Stimulated activated memory B cell treated with anti-CD40 and anti-IgM and Interleukin-4, amounts not matched to agents 10 μg/mL and 1 μg/mL and 100 μg/mL, for 72 hours (primary cell): ENCODE measurements at regions not wholly inside any gene's neighbourhood (a gene's known extent, or its start where the extent isn't known, plus 50 kb on each side); places are given as distances from the start of the nearest gene placed in this dataset.

ENCODE experiments used
- ATAC-seq: fragments of 150-1000 bp; cut with Tn5 transposase; 2 replicates; pipeline ENCODE4 v1.10.0; 2021
- H3K27ac Mint-ChIP-seq: one replicate; pipeline ENCODE4 v1.8.0; 2022; ENCODE audit warnings: mild to moderate bottlenecking, mixed read lengths
- H3K27me3 Mint-ChIP-seq: one replicate; pipeline ENCODE4 v1.8.0; 2022; ENCODE audit warnings: mixed read lengths
- H3K36me3 Mint-ChIP-seq: one replicate; pipeline ENCODE4 v1.8.0; 2022; ENCODE audit warnings: mixed read lengths
- H3K4me1 Mint-ChIP-seq: one replicate; pipeline ENCODE4 v1.8.0; 2022; ENCODE audit warnings: mixed read lengths
- H3K4me3 Mint-ChIP-seq: one replicate; pipeline ENCODE4 v1.8.0; 2022; ENCODE audit warnings: mild to moderate bottlenecking, moderate library complexity, mixed read lengths
- H3K9me3 Mint-ChIP-seq: one replicate; pipeline ENCODE4 v1.8.0; 2022; ENCODE audit warnings: mixed read lengths

DNA sequence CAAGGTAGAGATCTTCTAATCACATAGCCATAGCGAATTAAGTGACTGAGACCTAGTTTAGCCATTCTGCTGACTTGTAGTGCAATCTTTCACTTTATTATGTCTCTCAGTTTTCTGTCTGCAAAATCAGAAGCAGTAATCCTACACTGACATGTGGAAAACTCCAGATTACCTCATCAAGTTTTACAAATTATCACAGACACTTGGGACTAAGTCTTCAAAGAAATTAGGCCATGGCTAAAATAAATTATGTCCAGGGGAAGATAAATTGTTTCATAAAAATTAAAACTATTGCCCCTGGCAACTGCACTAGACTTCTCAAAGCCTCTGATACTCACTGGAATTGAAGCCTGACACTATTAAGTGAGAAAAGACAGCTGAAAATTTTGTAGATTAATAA, 129.9 kb upstream of the RGMB start:
- Mint-ChIP-seq H3K36me3 (no peaks in the 10 kb centered on the region), H3K4me1 (no peaks in the 10 kb centered on the region), H3K4me3 (no peak overlapping the region), H3K27me3 (no peaks in the 10 kb centered on the region), H3K27ac (no peak overlapping the region), H3K9me3 (no peaks in the 10 kb centered on the region)
- ATAC-seq, result no peak

DNA sequence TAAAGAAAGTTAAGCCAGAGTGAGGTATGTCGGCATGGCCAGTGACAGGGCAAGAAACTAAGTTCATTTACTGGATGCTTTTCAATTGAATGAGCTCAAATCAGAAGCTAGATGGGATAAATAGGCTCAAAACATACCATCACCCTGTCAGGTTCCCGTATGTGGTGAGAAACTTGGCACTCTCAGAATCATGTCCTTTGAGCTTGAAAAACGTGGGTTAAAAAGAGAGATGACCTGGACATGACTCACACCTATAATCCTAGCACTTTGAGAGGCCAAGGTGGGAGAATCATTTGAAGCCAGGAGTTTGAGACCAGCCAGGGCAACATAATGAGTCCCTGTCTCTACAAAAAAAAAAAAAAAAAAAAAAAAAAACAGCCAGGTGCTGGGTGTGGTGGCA, 121.7 kb upstream of the RGMB start:
- H3K4me3 Mint-ChIP-seq, result no peak overlapping the region
- ATAC-seq, result no peak
- no peak overlapping the region for H3K27ac Mint-ChIP-seq
- no peaks in the 10 kb centered on the region for H3K36me3 Mint-ChIP-seq
- peaks cover 9% of the 10 kb centered on the region for H3K27me3 Mint-ChIP-seq
- H3K4me1 Mint-ChIP-seq, result no peaks in the 10 kb centered on the region
- no peaks in the 10 kb centered on the region for H3K9me3 Mint-ChIP-seq

DNA sequence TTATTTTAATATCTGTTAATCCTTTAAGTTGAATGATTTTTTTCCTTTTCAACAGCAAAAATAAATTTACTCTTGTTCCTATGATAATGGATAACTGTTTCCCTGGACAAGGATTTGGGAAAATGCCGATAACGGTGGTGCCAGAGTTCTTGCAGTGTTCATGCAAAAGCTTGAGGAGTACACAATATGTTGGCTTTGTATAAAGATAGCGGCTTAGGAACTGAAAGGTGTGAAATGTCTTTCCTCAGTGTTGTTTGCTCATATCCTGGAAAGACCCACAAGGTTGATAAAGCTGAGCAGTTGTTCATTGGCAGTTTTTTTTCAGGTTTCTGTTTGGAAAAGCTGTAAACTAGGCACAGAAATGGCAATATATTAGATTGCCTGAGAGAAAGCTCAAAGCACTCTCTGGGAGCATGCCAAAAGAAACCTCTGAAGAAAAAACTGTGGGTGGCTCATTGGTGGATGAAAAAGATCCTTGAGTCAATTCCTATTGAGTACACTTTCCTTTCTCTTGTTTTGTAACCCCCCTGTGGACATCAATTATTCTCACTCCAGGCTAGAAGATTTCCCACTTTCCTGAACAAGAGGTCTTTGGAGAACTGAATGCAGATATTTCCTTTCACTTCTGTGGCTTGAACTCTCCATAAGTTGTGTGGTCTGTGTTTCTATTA, 117.2 kb upstream of the RGMB start:
- no peaks in the 10 kb centered on the region for H3K4me1 Mint-ChIP-seq
- no peak overlapping the region for H3K27ac Mint-ChIP-seq
- no peak for ATAC-seq
- H3K27me3 Mint-ChIP-seq, result no peaks in the 10 kb centered on the region
- peaks cover 3% of the 10 kb centered on the region for H3K9me3 Mint-ChIP-seq
- H3K36me3 Mint-ChIP-seq, result no peaks in the 10 kb centered on the region
- H3K4me3 Mint-ChIP-seq, result no peak overlapping the region

DNA sequence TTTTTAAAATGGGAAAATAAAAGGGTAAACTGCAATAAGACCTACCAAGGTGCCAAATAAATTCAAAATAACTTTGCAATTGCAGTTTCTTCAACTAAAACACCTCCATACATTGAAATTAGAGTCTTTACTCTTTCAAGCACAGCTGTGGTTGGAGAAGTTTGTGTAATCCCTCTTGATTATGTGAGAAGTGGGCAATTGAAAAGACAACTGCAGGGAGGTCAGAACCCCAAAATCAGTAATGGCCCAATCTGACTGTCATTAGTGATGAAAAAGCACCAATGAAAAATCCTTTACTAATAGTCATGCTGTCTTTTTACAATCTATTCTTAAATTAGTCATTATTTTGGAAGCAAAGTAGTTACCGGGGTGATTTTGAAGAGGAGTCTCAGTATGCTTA, 116.7 kb upstream of the RGMB start:
- no peak overlapping the region for H3K4me3 Mint-ChIP-seq

DNA sequence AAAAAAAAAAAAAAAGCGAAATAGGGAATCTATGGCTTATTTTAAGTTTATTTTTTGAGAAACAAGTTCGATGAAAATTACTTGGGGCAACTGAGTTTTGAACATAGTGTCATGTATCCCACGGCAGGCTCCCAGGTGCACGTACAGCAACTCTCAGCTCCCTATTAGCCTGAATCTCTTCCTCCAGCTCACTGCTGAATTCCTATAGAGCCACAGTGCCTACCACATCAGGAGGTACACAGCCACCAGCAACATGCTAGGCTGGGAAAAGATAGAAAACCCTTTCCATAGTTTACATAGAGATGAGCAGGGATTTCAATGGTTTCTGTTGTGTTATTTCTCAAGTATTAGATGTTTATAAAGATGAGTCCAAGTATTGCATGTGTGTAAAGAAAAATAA, 115.9 kb upstream of the RGMB start:
- Mint-ChIP-seq H3K36me3 (no peaks in the 10 kb centered on the region), H3K4me3 (no peak overlapping the region), H3K4me1 (no peaks in the 10 kb centered on the region), H3K9me3 (peaks cover 3% of the 10 kb centered on the region), H3K27ac (no peak overlapping the region), H3K27me3 (no peaks in the 10 kb centered on the region)
- ATAC-seq, result no peak

More for the DNA sequence above, 116.7 kb upstream of the RGMB start:
- H3K27me3 Mint-ChIP-seq, result no peaks in the 10 kb centered on the region
- H3K4me1 Mint-ChIP-seq, result no peaks in the 10 kb centered on the region
- ATAC-seq, result no peak
- peaks cover 3% of the 10 kb centered on the region for H3K9me3 Mint-ChIP-seq
- H3K27ac Mint-ChIP-seq, result no peak overlapping the region
- no peaks in the 10 kb centered on the region for H3K36me3 Mint-ChIP-seq

DNA sequence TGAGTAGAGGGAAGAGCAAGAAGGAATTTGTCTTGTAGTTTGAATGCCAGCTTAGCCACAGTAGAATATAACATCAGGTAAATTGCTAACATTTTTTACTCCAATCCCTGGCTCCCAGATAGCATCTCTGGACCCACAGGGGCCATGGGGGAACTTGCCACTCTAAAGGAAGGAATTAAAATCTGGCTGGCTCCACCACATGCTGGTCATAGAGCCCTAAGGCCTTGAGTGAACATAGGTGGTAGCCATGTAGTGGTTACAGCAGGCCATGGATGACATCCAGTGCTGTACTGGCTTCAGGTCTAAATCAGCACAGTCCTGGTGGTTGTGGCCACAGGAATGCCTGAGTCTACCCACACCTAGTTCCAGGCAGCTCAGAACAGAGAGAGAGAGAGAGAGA, 109.9 kb upstream of the RGMB start:
- H3K27me3 Mint-ChIP-seq, result peaks cover 27% of the 10 kb centered on the region
- no peak for ATAC-seq

DNA sequence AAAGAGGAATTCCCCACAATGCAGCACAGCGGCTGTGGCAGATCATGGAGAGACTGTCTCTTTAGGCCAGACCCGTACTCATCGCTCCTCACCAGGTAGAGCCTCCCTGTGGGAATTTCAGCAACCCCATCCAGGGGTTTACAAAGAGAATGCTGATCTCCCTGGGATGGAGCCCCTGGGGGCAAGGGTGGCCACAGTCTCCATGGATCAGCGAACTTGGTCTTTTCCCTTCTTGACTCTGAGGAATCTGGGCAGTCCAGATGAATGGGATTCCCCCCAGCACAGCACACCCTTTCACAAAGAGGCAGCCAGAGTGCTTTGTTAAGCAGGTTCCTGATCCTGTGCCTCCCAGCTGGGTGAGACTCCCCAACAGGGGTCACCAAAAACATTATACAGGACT, 108.7 kb upstream of the RGMB start:
- ATAC-seq, result peak; percentile 8
- Mint-ChIP-seq H3K27me3 (peaks cover 27% of the 10 kb centered on the region), H3K4me3 (no peak overlapping the region), H3K4me1 (no peaks in the 10 kb centered on the region), H3K27ac (no peak overlapping the region), H3K36me3 (no peaks in the 10 kb centered on the region), H3K9me3 (peaks cover 3% of the 10 kb centered on the region)

More for the DNA sequence above, 109.9 kb upstream of the RGMB start:
- no peaks in the 10 kb centered on the region for H3K36me3 Mint-ChIP-seq
- H3K27ac Mint-ChIP-seq, result no peak overlapping the region
- H3K9me3 Mint-ChIP-seq, result peaks cover 3% of the 10 kb centered on the region
- H3K4me3 Mint-ChIP-seq, result no peak overlapping the region
- no peaks in the 10 kb centered on the region for H3K4me1 Mint-ChIP-seq

DNA sequence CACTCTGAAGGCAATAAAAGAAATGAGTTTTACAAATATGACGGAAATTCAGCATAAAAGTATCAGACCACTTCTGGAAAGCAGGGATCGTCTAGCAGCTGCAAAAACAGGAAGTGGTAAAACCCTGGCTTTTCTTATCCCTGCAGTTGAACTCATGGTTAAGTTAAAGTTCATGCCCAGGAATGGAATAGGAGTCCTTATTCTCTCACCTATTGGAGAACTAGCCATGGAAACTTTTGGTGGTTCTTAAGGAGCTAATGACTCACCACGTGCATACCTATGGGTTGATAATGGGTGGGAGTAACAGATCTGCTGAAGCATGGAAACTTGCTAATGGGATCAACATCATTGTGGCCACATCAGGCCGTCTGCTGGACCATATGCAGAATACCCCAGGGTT, 93.5 kb upstream of the RGMB start:
- H3K27ac Mint-ChIP-seq, result no peak overlapping the region
- H3K4me3 Mint-ChIP-seq, result no peak overlapping the region
- no peaks in the 10 kb centered on the region for H3K4me1 Mint-ChIP-seq
- H3K27me3 Mint-ChIP-seq, result no peaks in the 10 kb centered on the region
- H3K9me3 Mint-ChIP-seq, result peaks cover 8% of the 10 kb centered on the region
- no peak for ATAC-seq
- no peaks in the 10 kb centered on the region for H3K36me3 Mint-ChIP-seq

DNA sequence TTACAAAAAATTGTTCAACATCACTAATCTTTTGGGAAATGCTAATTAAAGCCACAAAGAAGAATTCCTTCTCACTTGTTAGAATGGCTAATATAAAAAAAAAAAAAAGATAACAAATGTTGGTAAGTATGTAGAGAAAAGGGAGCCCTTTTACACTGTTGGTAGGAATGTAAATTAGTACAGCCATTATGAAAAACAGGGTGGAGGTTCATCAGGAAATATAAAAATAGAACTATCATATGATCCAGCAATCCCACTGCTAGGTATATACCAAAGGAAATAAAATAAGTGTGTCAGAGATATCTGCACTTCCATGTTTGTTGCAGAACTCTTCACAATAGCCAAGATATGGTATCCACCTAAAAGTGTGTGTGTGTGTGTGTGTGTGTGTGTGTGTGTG, 83.5 kb upstream of the RGMB start:
- Mint-ChIP-seq H3K27me3 (no peaks in the 10 kb centered on the region), H3K4me3 (no peak overlapping the region)
- no peak for ATAC-seq

DNA sequence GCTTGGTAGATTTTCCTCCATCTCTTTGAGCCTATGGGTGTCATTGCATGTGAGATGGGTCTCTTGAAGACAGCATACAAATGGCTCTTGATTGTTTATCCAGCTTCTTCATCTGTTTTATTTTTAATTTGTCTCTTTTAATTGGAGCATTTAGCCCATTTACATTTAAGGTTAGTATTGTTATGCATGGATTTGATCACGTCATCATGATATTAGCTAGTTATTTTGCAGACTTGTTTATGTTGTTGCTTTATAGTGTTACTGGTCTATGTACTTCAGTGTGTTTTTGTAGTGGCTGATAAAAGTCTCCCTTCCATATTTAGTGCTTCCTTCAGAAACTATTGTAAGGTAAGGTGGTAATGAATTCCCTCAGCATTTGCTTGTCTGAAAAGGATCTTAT, 78.6 kb upstream of the RGMB start:
- peaks cover 11% of the 10 kb centered on the region for H3K9me3 Mint-ChIP-seq
- no peaks in the 10 kb centered on the region for H3K36me3 Mint-ChIP-seq
- H3K27me3 Mint-ChIP-seq, result peaks cover 18% of the 10 kb centered on the region
- no peaks in the 10 kb centered on the region for H3K4me1 Mint-ChIP-seq
- no peak overlapping the region for H3K27ac Mint-ChIP-seq
- no peak for ATAC-seq
- no peak overlapping the region for H3K4me3 Mint-ChIP-seq

More for the DNA sequence above, 83.5 kb upstream of the RGMB start:
- Mint-ChIP-seq H3K27ac (no peak overlapping the region), H3K4me1 (no peaks in the 10 kb centered on the region), H3K9me3 (peaks cover 25% of the 10 kb centered on the region), H3K36me3 (no peaks in the 10 kb centered on the region)

DNA sequence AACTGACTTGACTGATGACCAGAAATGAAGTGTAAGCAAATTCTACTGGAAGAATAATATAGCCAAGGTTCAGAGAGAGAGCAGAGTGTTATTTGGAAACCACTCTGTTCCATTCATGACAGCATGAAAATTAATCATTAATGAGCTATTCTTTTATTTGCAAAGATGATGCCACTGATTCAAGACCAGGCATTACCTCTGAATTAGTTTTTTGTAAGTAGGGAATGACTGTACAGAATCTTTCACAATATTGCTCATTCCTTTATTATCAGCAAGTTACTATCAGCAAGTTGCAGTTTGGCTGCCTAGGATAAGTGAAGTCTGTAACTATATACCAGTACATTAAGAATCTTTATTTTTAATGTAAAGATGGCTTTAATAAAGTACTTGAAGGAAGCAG, 75.1 kb upstream of the RGMB start:
- H3K4me1 Mint-ChIP-seq, result no peaks in the 10 kb centered on the region
- H3K27me3 Mint-ChIP-seq, result peaks cover 18% of the 10 kb centered on the region
- H3K9me3 Mint-ChIP-seq, result peaks cover 11% of the 10 kb centered on the region
- no peak overlapping the region for H3K27ac Mint-ChIP-seq
- H3K36me3 Mint-ChIP-seq, result no peaks in the 10 kb centered on the region
- no peak overlapping the region for H3K4me3 Mint-ChIP-seq
- ATAC-seq, result no peak

DNA sequence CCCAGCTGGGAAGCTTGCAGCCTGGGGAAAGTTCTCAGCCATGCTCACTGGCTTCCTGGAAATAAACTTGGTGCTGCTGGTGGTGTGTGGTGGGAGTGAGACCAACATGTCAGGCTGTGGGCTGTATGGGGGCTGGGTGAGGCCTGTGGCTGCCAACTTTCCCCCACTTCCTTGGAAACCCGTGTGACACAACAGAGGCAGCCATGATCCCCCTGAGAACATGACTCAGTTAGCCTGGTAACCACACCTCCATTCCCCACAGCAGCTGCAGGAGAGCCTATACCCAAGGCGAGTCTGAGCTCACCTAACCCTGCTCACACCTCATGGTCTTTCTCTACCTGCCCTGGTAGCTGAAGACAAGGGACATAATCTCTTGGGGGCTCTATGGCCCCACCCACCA, 72.7 kb upstream of the RGMB start:
- Mint-ChIP-seq H3K36me3 (no peaks in the 10 kb centered on the region), H3K27ac (no peak overlapping the region), H3K4me1 (no peaks in the 10 kb centered on the region), H3K9me3 (peaks cover 15% of the 10 kb centered on the region), H3K4me3 (no peak overlapping the region), H3K27me3 (peaks cover 18% of the 10 kb centered on the region)
- ATAC-seq, result no peak

DNA sequence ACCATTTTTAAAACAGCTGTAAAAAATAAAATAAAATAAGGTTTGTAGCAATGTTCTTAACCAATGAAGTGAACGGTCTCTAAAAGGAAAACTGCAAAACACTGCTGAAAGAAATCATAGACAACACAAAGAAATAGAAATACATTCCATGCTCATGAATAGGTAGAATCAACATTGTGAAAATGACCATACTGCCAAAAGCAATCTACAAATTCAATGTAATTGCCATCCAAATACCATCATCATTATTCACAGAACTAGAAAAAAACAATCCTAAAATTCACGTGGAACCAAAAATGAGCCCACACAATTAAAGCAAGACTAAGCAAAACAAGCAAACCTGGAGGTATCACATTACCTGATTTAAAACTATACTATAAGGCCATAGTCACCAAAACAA, 67.6 kb upstream of the RGMB start:
- no peaks in the 10 kb centered on the region for H3K27me3 Mint-ChIP-seq
- ATAC-seq, result no peak
- H3K4me1 Mint-ChIP-seq, result no peaks in the 10 kb centered on the region
- H3K9me3 Mint-ChIP-seq, result peaks cover 25% of the 10 kb centered on the region
- no peak overlapping the region for H3K27ac Mint-ChIP-seq
- no peaks in the 10 kb centered on the region for H3K36me3 Mint-ChIP-seq
- H3K4me3 Mint-ChIP-seq, result no peak overlapping the region

DNA sequence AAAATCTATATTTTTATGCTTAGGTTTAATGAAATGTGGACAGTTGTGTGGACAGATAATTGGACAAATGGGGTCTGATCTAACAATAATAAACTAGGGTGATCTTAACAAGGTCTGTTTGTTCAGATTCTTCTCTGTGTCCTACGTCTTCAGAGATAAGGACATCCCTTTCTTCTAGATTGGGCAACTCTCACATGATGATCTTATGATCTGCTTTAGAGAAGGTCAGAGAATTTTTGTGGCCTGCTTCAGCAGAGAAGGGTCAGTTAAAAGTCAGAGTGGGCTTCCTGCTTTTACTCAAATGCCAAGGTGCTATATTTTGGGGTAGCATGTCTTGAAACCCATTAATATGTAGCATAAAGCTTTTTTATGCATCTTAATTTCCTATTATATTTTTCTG, 63.8 kb upstream of the RGMB start:
- Mint-ChIP-seq H3K36me3 (no peaks in the 10 kb centered on the region), H3K4me3 (no peak overlapping the region), H3K4me1 (no peaks in the 10 kb centered on the region), H3K27me3 (no peaks in the 10 kb centered on the region), H3K27ac (no peak overlapping the region), H3K9me3 (peaks cover 10% of the 10 kb centered on the region)
- no peak for ATAC-seq

DNA sequence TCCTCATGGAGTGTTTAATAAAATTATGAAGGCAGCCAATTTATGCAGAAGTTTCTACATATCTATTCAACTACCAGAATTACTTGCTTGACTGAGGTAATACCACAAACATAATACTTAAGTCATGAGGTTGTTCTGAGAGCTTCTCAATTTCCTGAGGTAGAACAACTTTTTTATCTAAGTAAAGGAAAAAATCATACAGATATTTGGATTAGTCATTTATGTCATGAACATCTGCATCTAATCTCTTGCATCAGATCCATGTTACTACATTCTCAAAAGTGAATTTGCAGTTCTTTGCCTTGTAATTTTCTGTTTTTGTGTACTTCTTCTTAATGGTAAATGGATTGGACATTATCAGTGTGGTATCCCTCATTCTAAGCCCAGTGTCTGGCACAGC, 60.4 kb upstream of the RGMB start:
- Mint-ChIP-seq H3K9me3 (no peaks in the 10 kb centered on the region), H3K27ac (no peak overlapping the region), H3K27me3 (peaks cover 2% of the 10 kb centered on the region), H3K4me1 (no peaks in the 10 kb centered on the region), H3K4me3 (no peak overlapping the region), H3K36me3 (no peaks in the 10 kb centered on the region)
- ATAC-seq, result no peak

DNA sequence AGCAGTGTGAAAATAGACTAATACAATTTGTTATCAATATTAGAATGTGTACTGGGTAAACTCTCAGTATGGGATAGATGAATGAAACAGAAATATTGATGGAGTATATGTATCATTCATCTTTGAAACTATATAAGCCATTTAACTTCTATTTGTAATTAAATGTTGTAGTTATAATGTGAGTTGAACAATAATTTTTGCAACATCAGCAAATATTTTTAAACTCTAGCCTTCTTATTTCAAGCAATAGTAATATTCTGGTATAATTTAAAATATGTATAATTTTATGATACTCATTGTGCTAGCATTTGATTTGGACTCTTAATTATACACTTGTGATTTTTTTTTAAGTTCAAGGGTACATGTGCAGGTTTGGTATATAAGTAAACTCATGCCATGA, 59.6 kb upstream of the RGMB start:
- H3K4me1 Mint-ChIP-seq, result no peaks in the 10 kb centered on the region
- no peaks in the 10 kb centered on the region for H3K36me3 Mint-ChIP-seq
- peaks cover 10% of the 10 kb centered on the region for H3K27me3 Mint-ChIP-seq
- no peak overlapping the region for H3K27ac Mint-ChIP-seq
- ATAC-seq, result no peak
- H3K9me3 Mint-ChIP-seq, result peaks cover 4% of the 10 kb centered on the region
- H3K4me3 Mint-ChIP-seq, result no peak overlapping the region
